CD14-positive monocyte (primary cell): ENCODE measurements at regions not wholly inside any gene's neighbourhood (a gene's known extent, or its start where the extent isn't known, plus 50 kb on each side); places are given as distances from the start of the nearest gene placed in this dataset.

ENCODE experiments used
- DNase-seq, 3 donors: peaks; one replicate each; pipeline ENCODE4 v3.0.0-alpha.2; 2011 to 2022
- H2AFZ ChIP-seq: 2 replicates; pipeline ENCODE4 v1.6.0; 2012; ENCODE audit warnings: mild to moderate bottlenecking, low read depth, low read length, inconsistent platforms; ENCODE audit not compliant: insufficient read depth, poor library complexity, severe bottlenecking
- H3K27ac ChIP-seq, 2 donors: 1 replicate in 1 of 2; 2 replicates in 1 of 2; pipeline ENCODE4 v1.5.1; 2012 to 2013; ENCODE audit warnings: low read length in 2 of 2, control low read depth in 1 of 2, inconsistent platforms in 1 of 2, low read depth in 1 of 2, mild to moderate bottlenecking in 1 of 2
- H3K27me3 ChIP-seq, 2 donors: one replicate each; pipeline versions ENCODE4 v1.6.0 to v1.6.1; 2011 to 2013; ENCODE audit warnings: low read length in 2 of 2; ENCODE audit not compliant: control insufficient read depth in 2 of 2, insufficient read depth in 2 of 2
- H3K36me3 ChIP-seq, 2 donors: replicated peaks in 1 of 2; 1 replicate in 1 of 2; 2 replicates in 1 of 2; pipeline versions ENCODE4 v1.5.1 to v1.6.1; 2012 to 2013; ENCODE audit warnings: low read length in 2 of 2, control low read depth in 1 of 2, inconsistent platforms in 1 of 2, mild to moderate bottlenecking in 1 of 2; ENCODE audit not compliant: insufficient read depth in 2 of 2, control insufficient read depth in 1 of 2
- H3K4me1 ChIP-seq, 2 donors: 1 replicate in 1 of 2; 2 replicates in 1 of 2; pipeline versions ENCODE4 v1.5.1 to v1.6.1; 2012 to 2013; ENCODE audit warnings: low read length in 2 of 2, control low read depth in 1 of 2, inconsistent platforms in 1 of 2, mild to moderate bottlenecking in 1 of 2, moderate library complexity in 1 of 2; ENCODE audit not compliant: insufficient read depth in 2 of 2, control insufficient read depth in 1 of 2
- H3K4me2 ChIP-seq: replicated peaks from 2 replicates; pipeline ENCODE3; 2012; ENCODE audit warnings: low read length, moderate library complexity, mild to moderate bottlenecking; ENCODE audit not compliant: poor library complexity, severe bottlenecking; ENCODE audit errors: extremely low read depth
- H3K4me3 ChIP-seq, 3 experiments: fragments of 200-600 bp in 1 of 3; sonication (generic) in 1 of 3; replicated peaks in 1 of 3; 1 replicate in 2 of 3; 2 replicates in 1 of 3; pipeline ENCODE4 v1.5.1; 2011 to 2013; ENCODE audit warnings: low read length in 3 of 3, mild to moderate bottlenecking in 3 of 3, control low read depth in 2 of 3, low read depth in 2 of 3, inconsistent platforms in 1 of 3, moderate library complexity in 1 of 3
- H3K79me2 ChIP-seq: 2 replicates; pipeline ENCODE4 v1.6.0; 2012; ENCODE audit warnings: mild to moderate bottlenecking, control low read depth, inconsistent platforms, low read length, moderate library complexity; ENCODE audit not compliant: insufficient read depth
- H3K9ac ChIP-seq: 2 replicates; pipeline ENCODE4 v1.6.0; 2017; ENCODE audit warnings: low read length, mild to moderate bottlenecking; ENCODE audit not compliant: insufficient read depth, poor library complexity, severe bottlenecking
- H3K9me3 ChIP-seq, 2 donors: replicated peaks in 1 of 2; 1 replicate in 1 of 2; 2 replicates in 1 of 2; pipeline versions ENCODE4 v1.5.1 to v1.6.1; 2012 to 2013; ENCODE audit warnings: low read length in 2 of 2, control low read depth in 1 of 2; ENCODE audit not compliant: control insufficient read depth in 1 of 2, insufficient read depth in 1 of 2
- H4K20me1 ChIP-seq: 2 replicates; pipeline ENCODE4 v1.6.0; 2012; ENCODE audit warnings: mild to moderate bottlenecking, low read length, control low read depth, moderate library complexity; ENCODE audit not compliant: insufficient read depth
- H3K27ac Mint-ChIP-seq, 7 donors: one replicate each; pipeline ENCODE4 v1.8.0; 2020; ENCODE audit warnings: mild to moderate bottlenecking in 7 of 7, mixed read lengths in 7 of 7, moderate library complexity in 6 of 7, inconsistent platforms in 2 of 7
- H3K27me3 Mint-ChIP-seq, 3 donors: one replicate each; pipeline ENCODE4 v1.8.0; 2021 to 2022; ENCODE audit warnings: low read depth in 3 of 3, mild to moderate bottlenecking in 3 of 3, mixed read lengths in 3 of 3, moderate library complexity in 3 of 3, inconsistent platforms in 1 of 3
- H3K36me3 Mint-ChIP-seq, 2 donors: one replicate each; pipeline ENCODE4 v1.8.0; 2020; ENCODE audit warnings: mixed read lengths in 2 of 2, inconsistent platforms in 1 of 2, mild to moderate bottlenecking in 1 of 2
- H3K4me1 Mint-ChIP-seq: one replicate; pipeline ENCODE4 v1.8.0; 2020; ENCODE audit warnings: mild to moderate bottlenecking, mixed read lengths
- H3K4me3 Mint-ChIP-seq, 2 donors: one replicate each; pipeline ENCODE4 v1.8.0; 2020; ENCODE audit warnings: mild to moderate bottlenecking in 2 of 2, mixed read lengths in 2 of 2, moderate library complexity in 1 of 2
- H3K9me3 Mint-ChIP-seq, 7 donors: one replicate each; pipeline ENCODE4 v1.8.0; 2020 to 2022; ENCODE audit warnings: mixed read lengths in 7 of 7, mild to moderate bottlenecking in 6 of 7, moderate library complexity in 6 of 7, inconsistent platforms in 2 of 7
- WGBS: methylation state at CpG from one replicate; pipeline ENCODE4 v1.1.5; 2013; ENCODE audit warnings: missing lambda C conversion rate; ENCODE audit not compliant: insufficient coverage; 5-methylcytosine and 5-hydroxymethylcytosine counted together
- intact Hi-C, 2 donors: fragments of 100-400 bp; cut with micrococcal nuclease; formaldehyde crosslinking; loops; one replicate each; pipeline versions ENCODE4 v1.15.0 to v1.15.1; 2023
- TF ChIP-seq, protein P1 (sequence below): fragments of 200-600 bp; IDR thresholded peaks from one replicate; pipeline ENCODE4 v1.8.0; 2022; ENCODE audit warnings: antibody characterized with exemption, mild to moderate bottlenecking

DNA sequence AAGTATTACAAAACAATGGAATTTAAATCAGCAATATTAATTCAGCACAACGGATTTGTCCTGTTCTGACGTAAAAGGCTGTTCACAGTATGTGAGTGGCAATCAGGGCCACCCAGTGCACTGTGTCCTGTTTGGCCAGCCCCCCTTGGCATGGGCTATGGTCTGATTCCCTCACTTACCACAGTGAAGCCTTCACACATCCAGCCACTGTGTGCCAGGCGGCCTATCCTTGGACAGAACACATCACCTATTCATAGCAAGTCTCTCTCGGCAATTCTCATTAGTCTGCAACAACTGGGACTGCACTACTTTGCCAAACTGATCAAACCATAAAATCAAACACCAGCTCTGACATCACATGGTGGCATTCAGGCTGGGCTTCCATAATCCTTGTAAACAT, 221.5 kb upstream of the TSHZ3 start:
- no peak for DNase-seq
- Mint-ChIP-seq H3K27ac (no peak overlapping the region), H3K4me3 (no peak overlapping the region), H3K4me1 (no peaks in the 10 kb centered on the region), H3K27me3 (peaks cover 0 to 7% (median 0%) of the 10 kb centered on the region in 3 donors), H3K36me3 (no peaks in the 10 kb centered on the region), H3K9me3 (peaks cover 0 to 11% (median 4%) of the 10 kb centered on the region in 7 donors)
- Histone ChIP-seq H3K27ac (no peak overlapping the region), H3K9ac (no peak overlapping the region), H3K79me2 (no peaks in the 10 kb centered on the region), H3K27me3 (no peaks in the 10 kb centered on the region), H3K4me1 (no peaks in the 10 kb centered on the region), H2AFZ (no peak overlapping the region), H4K20me1 (no peaks in the 10 kb centered on the region), H3K36me3 (no peaks in the 10 kb centered on the region), H3K4me3 (no peak overlapping the region), H3K4me2 (no peak overlapping the region), H3K9me3 (peaks cover 0 to 4% of the 10 kb centered on the region in 2 donors)
- TF ChIP-seq, protein P1, sequence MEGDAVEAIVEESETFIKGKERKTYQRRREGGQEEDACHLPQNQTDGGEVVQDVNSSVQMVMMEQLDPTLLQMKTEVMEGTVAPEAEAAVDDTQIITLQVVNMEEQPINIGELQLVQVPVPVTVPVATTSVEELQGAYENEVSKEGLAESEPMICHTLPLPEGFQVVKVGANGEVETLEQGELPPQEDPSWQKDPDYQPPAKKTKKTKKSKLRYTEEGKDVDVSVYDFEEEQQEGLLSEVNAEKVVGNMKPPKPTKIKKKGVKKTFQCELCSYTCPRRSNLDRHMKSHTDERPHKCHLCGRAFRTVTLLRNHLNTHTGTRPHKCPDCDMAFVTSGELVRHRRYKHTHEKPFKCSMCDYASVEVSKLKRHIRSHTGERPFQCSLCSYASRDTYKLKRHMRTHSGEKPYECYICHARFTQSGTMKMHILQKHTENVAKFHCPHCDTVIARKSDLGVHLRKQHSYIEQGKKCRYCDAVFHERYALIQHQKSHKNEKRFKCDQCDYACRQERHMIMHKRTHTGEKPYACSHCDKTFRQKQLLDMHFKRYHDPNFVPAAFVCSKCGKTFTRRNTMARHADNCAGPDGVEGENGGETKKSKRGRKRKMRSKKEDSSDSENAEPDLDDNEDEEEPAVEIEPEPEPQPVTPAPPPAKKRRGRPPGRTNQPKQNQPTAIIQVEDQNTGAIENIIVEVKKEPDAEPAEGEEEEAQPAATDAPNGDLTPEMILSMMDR, result no peak
- intact Hi-C loops, result no loop called here
- whole genome bisulfite sequencing, result 94% methylated on average over 4 of the region's 4 CpGs

DNA sequence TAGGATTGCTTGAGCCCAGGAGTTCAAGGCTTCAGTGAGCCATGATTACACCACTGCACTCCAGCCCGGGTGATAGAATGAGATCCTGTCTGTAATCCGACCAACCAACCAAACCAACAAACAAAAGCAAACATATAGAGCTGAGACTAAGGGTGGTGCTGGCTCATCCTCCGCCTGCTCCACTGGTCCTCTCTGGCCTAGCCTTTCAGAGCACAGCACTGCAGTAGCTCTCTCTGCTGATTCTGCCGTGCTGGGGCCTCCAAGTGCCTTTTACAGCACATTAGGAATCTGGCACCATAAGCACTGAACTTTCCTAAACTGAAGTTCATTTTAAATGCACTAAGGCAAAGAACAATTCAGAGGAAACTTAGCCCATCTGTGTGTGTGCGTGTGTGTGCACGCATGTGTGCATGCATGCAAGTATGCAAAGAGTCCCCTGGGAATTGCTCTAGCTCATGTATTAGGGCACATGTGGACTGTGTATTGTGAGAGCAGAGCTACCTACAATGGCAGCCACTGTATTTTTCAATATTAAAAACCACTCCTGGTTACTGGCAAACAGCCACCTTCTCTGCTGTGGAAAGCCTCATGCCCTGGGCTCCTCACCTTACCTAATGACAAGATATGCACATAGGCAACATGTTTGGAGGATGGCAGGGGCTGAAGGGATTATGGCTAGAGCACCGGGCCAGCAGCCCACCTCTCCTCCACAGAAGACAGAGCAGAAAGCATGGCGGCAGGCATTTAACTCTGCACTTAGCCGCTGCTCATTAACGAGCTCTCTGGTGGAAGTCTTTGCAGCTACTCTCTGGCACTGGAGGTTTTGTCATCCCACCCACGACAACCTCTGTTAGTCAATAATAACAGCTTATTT, 223.1 kb upstream of the TSHZ3 start:
- 94% methylated on average over 9 of the region's 11 CpGs for WGBS
- Histone ChIP-seq H3K36me3 (no peaks in the 10 kb centered on the region), H3K27ac (no peak overlapping the region), H3K79me2 (no peaks in the 10 kb centered on the region), H3K9ac (no peak overlapping the region), H3K27me3 (no peaks in the 10 kb centered on the region), H3K9me3 (peaks cover 0 to 2% of the 10 kb centered on the region in 2 donors), H3K4me3 (no peak overlapping the region), H2AFZ (no peak overlapping the region), H3K4me2 (no peak overlapping the region), H4K20me1 (no peaks in the 10 kb centered on the region), H3K4me1 (no peaks in the 10 kb centered on the region)
- Mint-ChIP-seq H3K27me3 (peaks cover 0 to 4% (median 0%) of the 10 kb centered on the region in 3 donors), H3K4me1 (no peaks in the 10 kb centered on the region), H3K27ac (no peak overlapping the region), H3K4me3 (no peak overlapping the region), H3K9me3 (peaks cover 0 to 11% (median 3%) of the 10 kb centered on the region in 7 donors), H3K36me3 (no peaks in the 10 kb centered on the region)
- TF ChIP-seq, protein P1, result no peak
- intact Hi-C loops, result no loop called here
- no peak for DNase-seq
